Left hindlimb (tissue), 1 donor: ENCODE measurements at regions not wholly inside any gene's neighbourhood (a gene's known extent, or its start where the extent isn't known, plus 50 kb on each side); places are given as distances from the start of the nearest gene placed in this dataset.
"Not testable (repeated sequence)": the region's sequence is repeated elsewhere in the genome, so short reads cannot be mapped to it uniquely, and the experiment has no call there.

Source experiments
- DNase-seq: peaks from one replicate; pipeline ENCODE4 v3.0.0-alpha.2; 2018

DNA sequence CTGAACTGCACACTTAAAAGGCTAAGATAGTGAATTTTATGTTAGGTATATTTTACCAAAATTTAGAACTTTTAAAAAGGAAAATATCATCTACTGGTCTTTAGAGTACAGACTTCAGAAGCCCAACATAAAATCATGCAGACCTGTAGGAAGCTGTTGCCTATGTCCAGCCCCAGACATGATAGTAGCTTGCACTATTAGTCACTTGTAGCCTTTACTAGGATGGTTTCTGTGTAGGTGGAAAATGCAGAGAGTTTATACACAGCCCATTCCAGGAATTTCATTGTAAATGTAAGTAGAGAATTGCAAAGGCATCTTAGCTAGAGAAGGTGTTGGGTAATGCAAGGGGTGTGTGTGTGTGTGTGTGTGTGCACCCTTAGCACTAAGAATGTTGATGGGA, 640.2 kb downstream of the RNF144A start:
- no peak for DNase-seq

DNA sequence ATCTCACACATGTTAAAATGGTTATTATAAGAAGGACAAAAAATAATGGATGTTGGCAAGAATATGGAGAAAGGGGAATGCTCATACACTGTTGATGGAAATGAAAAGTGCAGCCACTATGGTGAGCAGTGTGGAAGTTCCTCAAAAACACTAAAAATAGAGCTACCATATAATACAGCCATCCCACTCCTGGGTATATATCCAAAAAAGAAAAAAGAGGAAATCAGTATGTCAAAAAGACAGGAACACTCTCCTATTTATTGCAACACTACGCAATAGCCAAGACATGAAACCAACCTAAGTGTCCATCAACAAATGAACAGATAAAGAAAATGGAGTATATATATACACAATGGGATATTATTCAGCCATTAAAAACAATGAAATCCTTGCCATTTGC, 642.6 kb downstream of the RNF144A start:
- DNase-seq, result no peak

DNA sequence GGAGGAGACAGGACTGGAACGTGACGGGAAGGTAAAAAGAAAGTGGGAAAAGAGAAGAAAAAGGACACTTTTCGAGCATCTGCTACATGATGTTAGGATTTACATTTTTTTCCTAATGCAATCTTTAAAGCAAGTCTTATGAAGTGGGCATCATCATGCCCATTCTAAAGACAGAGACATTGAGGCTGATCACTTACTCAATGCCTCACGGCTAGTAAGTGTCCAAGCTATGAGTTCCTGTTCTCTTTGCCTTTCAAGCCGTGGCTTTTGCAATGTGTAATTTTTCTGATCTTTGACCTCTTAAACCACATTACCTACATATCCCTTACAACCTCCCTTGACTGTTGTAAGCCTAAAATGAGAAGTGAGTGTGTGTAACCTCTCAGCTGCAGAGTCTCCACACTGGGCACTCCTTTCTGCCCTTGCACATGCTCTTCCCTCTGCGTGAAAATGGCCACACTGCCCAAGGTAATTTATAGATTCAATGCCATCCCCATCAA, 649.2 kb downstream of the RNF144A start:
- DNase-seq, result no peak

DNA sequence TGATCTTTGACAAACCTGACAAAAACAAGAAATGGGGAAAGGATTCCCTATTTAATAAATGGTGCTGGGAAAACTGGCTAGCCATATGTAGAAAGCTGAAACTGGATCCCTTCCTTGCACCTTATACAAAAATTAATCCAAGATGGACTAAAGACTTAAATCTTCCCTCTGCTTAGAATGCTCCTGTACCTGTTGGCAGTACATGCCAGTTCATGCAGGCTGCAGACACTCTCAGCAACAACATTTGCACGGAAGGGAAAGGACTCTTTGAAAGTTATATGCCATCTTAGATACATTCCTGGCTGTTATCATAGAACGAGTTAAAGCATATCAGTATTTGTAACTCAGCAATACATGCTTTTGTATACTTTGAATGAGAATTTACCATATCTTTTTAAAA, 649.9 kb downstream of the RNF144A start:
- DNase-seq, result not testable (repeated sequence)

DNA sequence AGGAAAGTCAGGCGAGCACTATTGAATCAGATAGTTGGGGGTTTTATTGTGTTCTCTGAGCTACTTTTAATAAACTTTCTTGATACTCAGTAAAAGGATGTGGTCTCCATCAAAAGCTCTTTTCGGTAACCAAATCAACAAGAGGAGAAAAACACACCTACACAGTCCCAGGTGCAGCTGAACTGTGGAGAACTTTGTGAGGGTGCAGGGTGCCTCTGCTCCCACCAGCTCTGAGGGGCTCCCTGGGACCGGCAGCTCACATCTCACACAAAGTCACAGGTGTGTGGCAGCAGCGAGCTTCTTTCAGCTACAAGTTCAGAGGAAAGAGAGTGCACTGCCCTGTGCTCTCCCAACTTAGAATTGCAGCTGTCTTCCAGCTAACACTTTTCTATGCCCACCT, 650.4 kb downstream of the RNF144A start:
- DNase-seq, result no peak

DNA sequence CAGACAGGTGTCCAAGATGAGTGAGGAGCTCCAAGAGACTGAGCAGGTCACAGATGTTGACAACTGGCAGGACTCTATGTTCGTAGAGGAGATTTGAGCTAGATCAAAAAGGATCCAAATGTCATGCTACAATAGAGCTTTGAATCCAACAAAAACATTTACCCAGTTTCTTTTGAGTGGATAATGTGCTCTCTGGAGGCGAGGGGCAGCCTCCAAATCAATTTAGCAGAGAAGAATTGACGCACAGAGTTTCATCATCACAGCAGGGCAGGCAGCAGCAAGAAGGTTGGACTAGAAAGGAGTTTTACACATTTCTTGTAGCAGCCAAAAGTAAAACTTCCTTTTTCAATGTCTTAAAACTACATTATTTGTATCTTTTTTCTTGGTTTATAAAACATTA, 653.0 kb downstream of the RNF144A start:
- DNase-seq, result no peak

DNA sequence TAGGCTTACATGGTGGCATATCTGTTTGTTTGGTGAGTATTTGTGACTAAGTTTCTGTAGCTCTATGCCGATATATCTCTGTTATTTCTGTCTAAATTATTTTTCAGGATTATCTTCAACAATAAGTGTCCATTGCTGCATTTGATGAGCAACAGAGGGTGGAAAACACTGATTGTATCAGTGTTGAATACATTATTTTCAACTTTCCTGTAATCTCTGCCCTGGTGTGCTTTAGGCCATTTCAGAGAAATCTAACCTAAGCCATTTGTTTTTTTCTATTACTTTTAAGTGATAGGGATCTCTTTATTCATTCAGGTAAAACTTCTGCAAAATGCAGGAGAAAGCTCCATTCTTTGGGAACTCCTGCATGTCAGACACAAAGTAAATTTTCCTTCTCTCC, 654.5 kb downstream of the RNF144A start:
- DNase-seq, result no peak

DNA sequence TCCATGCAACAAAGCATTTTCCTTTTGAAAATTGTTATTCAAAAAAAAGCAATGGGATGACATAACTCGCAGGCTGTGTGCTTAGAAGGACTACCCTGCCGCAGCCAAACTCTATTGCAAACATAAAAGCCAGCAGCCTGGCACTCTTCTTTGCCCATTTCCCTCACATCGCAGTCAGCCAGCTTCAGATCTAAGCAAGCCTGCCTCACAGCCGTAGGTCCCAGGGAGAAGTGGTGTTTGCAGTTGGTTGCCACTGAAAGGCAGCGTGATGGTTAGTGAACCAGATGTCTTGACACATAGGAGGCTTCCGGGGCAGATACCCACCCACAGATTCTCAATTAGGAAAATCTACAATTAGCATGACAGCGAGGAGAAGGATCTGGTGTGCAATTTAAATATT, 655.2 kb downstream of the RNF144A start:
- no peak for DNase-seq

DNA sequence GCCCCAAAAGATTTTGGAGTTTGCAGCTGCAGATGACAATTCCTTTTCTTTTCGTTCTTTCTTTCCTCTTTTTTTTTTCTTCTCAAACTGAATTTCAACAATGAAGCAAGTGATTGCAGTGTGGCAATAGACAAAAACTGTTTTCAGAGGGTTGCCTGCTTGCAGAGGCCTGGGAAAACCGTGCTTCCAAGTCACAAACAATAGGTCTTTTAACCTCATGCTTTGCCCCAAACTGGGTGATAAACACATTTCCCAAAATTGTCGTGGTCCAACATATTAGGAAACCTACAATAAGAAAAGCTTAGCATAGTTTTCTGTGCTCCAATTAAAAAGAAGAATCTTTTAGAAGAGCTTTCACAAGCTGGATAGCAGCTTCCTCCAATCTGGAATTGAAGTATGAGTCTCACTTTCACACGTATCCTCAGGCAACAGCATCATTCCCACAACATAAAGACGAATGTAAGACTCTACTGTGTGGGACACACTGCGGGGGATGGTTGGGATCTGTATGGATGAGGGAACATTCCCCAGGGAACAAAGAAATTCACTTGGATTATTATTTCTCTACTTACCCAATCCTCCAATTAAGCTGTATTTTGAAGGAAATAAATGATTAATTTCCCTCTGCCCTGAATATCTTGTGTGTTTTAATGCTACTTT, 656.1 kb downstream of the RNF144A start:
- DNase-seq, result no peak

DNA sequence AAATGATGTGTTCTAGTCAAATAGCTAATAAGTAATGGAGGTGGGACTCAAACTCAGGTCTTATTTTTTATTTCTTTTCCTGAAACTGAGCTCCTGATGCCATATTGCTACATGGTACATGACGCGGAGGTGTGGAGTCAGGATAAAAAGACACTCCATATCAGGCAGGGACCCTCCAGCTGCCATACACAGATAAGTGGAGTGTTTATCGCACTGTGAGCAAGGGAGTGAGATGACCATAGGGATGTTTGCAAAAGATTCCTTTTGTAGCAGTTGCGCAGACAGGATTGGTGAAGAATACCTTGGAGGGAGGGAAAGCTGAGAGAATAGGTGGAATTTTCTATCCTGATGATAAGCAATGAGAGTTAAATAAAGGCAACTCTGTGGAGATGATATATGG, 657.2 kb downstream of the RNF144A start:
- DNase-seq, result no peak

DNA sequence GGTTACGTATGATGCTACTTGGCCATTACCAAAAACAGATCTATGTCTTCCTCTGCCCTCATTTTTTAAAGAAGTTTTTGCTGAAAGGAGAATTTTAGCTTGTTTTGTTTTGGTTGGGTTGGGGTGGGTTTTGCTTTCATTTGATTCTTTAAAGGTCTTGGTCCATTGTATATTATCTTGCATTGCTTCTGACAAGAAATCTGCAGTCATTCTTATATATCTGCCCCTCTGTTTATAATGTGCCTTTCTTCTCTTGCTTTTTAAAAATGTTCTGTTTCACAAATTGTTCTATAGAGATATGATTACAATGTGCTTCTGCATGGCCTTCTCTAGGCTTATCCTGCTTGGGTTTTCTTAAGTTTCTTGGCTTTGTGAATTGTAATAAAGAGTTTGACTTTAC, 660.6 kb downstream of the RNF144A start:
- no peak for DNase-seq

DNA sequence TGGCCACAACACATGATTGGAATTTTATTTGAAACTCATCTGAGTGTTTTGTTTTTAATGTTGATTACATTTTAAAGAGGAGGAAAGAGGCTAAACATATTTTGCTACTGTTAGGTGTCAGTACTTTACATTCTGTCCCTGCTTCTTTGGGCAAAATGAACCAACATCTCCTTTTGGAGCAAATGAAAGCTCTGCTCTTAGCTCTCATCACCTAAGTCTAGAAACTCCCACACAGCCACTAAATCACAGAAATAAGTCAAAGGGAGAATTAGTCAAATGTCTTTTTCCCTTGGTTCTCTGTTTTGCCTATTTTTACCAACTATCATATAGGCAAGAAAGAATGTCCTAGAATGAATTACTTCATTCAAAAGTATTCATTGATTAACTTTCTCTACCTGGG, 666.8 kb downstream of the RNF144A start:
- no peak for DNase-seq

DNA sequence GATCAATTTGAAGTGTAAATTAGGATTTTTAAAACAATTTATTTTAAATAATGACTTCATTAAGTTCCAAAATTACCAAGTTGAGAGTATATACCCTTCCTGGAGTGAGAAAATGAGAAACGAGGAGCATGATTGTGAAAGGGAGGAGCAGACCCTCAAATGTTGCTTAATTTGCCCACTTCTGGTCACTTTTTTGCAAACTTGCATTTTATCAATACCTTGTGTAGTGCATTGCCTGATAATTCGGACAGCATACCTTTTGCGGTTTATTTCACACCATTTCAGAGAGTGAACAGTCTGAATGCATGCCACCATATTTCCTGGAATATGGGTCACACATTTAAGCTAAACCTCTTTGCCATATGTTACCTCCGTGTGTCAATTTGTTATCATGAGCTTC, 669.7 kb downstream of the RNF144A start:
- DNase-seq, result no peak

DNA sequence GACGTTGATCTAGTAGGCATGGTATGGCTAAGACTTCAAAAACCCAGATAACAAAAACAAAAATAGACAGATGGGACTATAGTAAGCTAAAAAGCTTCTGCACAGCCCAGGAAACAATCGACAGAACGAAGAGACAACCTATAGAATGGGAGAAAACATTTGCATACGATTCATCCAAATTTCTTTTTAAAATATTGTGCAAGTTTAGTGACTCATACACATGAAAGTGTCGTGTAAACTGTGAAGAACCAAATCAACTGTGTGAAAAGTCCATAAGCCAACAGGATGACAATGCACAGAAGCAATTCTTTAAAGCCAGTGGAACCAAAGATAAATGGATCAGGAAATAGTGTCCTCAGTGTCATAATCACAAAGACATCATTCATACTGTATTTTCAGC, 671.1 kb downstream of the RNF144A start:
- no peak for DNase-seq

DNA sequence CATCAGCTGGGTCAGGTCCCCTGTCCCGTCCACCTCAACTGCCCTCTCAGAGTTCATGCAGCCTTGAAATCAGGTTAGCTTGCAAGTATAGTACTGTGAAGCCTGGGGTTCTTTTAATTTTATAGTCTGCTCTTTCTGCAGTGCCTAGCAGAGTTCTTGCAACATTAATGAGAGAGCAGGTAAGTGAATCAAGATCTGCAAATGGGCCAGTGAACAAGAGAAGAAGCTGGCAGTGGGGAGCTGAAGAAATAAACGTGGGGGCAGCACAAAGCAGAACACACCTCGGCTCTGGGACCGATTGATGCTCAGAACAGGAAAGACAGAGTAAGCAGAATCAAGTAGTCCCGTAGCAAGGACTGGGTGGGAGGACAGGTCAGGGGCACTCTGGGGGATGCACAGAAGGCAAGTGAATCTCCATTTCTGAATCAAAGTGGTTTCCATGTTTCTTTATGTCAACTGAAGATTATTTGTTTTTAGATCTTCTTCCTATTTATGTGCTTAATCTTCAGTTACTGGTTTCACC, 675.5 kb downstream of the RNF144A start:
- DNase-seq, result no peak

DNA sequence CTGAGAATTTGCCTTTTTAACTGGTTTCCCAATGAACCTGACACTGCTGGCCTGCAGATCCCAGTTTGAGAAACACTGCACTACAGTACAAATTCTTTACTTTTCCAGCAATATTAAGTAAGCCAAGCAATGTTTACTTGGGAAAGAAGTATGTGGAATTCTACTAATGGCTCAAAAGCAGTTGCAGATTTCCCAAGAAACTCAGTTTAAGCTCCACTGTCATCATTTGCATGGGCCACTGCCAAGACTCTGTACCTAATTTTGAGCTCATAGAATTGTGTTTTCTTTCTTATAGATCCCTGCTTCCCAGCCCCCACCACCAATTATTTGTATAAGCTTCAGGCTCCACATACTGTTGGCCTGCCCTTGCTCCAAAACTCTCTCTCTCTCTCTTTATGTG, 676.1 kb downstream of the RNF144A start:
- DNase-seq, result no peak

DNA sequence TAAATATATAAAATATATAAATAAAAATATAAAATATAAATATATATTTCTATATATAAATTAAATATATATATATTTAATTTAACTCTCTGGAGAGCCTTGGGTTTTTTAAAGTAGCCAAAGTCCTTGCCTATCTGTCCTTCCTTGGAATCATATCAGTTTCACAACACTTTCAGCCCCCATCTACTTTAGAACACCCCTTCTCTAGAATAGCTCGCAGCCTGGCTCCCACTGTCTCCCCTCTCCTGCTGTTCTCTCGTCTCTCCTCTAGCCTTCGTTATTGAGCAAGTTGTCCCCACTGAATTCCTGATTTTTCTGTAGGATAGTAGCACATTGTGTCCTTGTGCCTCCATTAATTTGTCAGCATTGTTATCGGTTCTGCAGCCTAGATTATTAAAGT, 677.0 kb downstream of the RNF144A start:
- DNase-seq, result no peak

DNA sequence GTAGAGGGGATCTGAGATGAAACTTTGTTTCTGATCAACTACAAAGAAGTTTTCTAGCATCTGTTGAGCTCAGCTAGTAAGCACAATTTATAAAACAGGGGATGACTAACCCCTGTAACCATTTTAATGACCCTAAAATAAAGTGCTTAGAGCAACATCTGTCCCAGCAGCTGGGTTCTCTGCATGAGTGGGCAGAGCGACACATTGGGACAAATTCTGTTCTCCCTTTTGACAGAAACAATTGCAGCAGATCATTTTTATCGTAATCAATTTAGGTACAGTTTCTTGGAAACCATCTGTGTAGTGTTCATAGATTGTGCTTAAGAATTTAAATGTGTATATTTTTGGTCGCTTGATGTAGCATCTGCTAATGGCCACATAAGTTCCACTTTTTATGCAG, 678.0 kb downstream of the RNF144A start:
- DNase-seq, result no peak

DNA sequence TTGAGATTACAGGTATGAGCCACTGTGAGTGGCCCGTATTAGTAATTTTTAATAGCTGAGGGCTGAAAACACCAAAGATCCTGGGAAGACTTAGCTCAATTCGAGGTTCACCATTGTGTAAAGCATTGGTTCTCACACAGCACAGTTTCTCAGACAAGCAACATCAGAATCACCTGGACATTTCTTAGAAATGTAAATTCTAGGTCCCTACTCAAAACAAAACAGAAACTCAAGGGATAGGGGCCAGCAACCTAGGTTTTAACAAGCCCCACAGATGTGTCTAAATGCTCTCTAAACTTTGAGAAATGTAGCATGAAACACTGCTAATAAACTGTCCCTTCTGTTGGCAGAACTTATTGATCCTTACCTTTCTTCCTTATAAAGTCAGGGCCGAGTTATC, 681.2 kb downstream of the RNF144A start:
- DNase-seq, result no peak

DNA sequence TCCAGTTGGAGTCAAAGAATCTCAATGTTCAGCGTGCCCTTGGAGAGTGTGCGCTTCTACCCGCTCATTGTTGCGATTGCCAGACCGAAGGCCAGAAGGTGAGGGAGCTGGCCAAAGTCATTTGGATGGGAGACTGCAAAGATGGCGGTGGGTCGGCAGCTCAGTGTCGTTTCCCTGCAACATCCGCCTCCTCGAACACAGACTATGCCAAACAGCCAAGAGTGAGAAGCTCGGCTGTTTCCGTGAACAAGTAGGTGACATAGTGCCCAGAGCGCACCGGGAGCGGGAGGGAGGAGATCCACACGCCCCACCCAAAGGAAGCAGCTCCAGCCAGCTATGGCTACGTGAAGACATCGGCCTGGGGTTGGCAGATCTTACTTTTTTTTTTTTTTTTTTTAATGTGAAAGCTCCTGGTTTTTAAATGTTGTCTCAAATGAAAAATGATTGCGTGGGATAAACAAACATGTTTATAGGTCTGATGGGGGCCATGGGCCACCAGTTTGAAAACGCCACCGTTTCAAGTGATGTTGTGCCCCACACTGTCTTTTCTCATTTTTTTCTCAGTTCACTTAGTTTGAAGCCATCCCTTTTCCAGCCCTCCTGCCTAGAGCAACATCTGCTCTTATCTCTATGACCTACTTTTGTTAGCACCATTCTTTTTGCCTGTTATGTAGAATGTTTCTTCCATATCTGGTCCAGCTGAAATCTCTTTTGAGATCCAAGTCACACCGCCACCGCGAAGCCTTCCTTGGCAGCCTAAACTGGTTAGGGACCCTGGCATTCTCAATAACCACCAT, 682.4 kb downstream of the RNF144A start:
- no peak for DNase-seq

DNA sequence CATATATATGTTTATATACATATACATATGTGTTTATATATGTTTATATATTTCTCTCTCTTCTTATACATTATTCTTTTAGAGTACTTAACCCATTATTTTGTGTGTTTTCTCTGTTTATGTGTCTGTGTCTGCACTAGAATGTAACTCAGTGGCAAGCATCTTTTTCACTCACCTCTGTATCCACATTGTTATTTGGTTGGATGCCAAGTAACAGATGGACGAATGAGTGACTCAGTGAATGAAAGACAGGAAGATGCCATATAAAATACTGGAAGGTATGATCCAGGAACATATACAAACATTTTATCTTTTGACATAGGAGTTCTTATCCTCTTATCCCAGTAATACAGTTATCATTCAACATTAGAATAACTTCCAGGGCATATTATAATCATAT, 684.8 kb downstream of the RNF144A start:
- no peak for DNase-seq

DNA sequence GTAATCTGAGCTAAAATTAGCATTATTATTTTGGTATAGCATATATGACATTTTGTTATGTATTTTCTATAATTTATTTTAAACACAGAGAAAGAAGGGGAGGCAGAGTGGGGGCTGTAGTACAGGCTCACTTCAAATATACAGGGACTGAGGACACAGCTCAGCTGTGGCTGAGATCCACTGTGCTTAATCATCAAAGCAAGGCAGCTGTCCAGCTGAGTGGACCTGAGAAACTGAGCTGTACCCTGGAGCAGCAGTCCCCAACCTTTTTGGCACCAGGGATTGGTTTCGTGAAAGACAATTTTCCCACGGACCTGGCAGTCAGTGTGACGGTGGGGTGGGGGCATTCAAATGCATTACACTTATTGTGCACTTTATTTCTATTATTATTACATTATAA, 687.2 kb downstream of the RNF144A start:
- no peak for DNase-seq

DNA sequence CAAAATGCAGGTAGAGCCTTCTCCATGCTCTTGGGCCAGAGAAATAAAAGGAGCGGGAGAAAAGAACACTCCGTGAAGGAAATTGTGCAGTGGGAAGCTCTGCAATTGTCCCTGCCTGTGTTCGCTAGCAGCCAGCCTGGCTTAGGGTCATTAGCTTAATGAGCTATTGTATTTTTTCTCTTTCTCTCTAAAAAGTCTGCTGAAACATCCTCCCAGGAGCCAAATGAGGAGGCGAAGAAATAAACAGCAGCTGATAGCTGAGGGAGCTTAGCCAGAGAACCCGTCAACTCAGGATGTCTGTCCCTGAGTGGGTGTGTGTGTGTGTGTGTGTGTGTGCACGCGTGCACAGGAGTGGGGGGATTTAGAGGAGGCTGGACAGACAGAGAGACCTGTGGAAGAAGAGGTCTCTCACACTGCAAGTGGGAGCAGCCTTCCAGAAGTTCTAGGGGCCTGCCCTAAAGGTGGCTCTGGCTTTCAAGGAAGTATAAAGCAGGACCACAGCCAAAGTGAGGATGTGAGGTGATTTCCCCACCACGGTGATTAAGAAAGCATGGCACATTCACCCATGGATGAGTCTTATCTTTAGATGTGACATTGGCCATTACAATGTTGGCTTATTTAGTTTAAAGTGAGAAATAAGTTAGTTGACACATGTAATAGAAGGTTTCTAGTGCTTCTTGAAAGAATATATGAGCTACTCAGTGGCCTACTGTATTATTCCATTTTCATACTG, 690.4 kb downstream of the RNF144A start:
- DNase-seq, result no peak

DNA sequence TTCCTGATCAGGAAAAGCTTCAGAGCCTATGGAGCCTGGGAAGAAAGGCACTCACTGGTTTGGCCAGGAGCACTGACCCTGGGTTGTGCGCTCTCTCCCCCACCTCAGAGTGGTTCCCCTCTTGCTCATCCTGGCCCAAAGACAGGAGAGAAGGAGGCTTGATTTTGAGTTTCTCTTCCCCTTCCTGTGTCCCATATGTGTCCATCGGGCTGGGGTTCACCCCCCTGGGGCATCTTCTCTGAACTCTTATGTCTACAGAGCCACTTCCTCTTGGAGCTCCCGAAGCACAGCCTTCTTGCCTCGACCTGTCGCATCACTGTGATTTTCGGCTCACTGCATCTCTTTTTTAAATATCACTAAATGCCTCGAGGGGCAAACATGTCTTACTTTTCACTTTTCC, 692.3 kb downstream of the RNF144A start:
- no peak for DNase-seq
